Right lobe of liver (tissue), 6 donors: ENCODE measurements at regions not wholly inside any gene's neighbourhood (a gene's known extent, or its start where the extent isn't known, plus 50 kb on each side); places are given as distances from the start of the nearest gene placed in this dataset.

Source experiments
- ATAC-seq, 4 donors: fragments of 200-7000 bp; cut with Tn5 transposase; one replicate each; pipeline ENCODE4 v1.9.1; 2020; ENCODE audit warnings: mild to moderate bottlenecking in 4 of 4, moderate library complexity in 4 of 4
- DNase-seq, 3 donors: peaks; one replicate each; pipeline ENCODE4 v3.0.0-alpha.2; 2020
- H3K27ac ChIP-seq, 3 donors: fragments of 200-600 bp; one replicate each; pipeline ENCODE4 v1.8.0; 2022
- H3K27me3 ChIP-seq, 2 donors: fragments of 200-600 bp; one replicate each; pipeline ENCODE4 v1.8.0; 2022
- H3K36me3 ChIP-seq, 4 donors: fragments of 200-600 bp; sonication (generic) in 1 of 4; one replicate each; pipeline versions ENCODE4 v1.5.1 to v1.8.0; 2017 to 2022; ENCODE audit warnings: control low read depth in 1 of 4
- H3K4me1 ChIP-seq, 4 donors: fragments of 200-600 bp; sonication (generic) in 1 of 4; one replicate each; pipeline versions ENCODE4 v1.5.1 to v1.8.0; 2017 to 2022; ENCODE audit warnings: control low read depth in 1 of 4
- H3K4me3 ChIP-seq, 3 donors: fragments of 200-600 bp; one replicate each; pipeline ENCODE4 v1.8.0; 2022
- H3K9me3 ChIP-seq, 4 donors: fragments of 200-600 bp; sonication (generic) in 1 of 4; one replicate each; pipeline versions ENCODE4 v1.5.1 to v1.8.0; 2017 to 2022; ENCODE audit warnings: control low read depth in 1 of 4
- POLR2A ChIP-seq: fragments of 450-650 bp; IDR thresholded peaks from one replicate; pipeline ENCODE4 v1.6.1; 2017; ENCODE audit warnings: antibody characterized with exemption, mild to moderate bottlenecking
- intact Hi-C, 2 donors: fragments of 100-400 bp; cut with DNase I; formaldehyde crosslinking; loops; one replicate each; pipeline versions ENCODE4 v1.11.2 to v1.14.1; 2022
- small RNA-seq, 2 experiments: library from RNA; depleted of rRNA; stranded (forward); fragments of <200 nt; gene quantifications; one replicate each; pipeline ENCODE3, GENCODE V24; 2016
- TF ChIP-seq, protein P1 (sequence below), 4 donors: fragments of 200-600 bp in 3 of 4; fragments of 450-650 bp in 1 of 4; IDR thresholded peaks; one replicate each; pipeline versions ENCODE4 v1.5.1 to v1.8.0; 2016 to 2022; ENCODE audit warnings: antibody characterized with exemption in 4 of 4, mild to moderate bottlenecking in 2 of 4
- donor health status: DM: no; HTN: yes; CAD: no.
- donor health status: DM: no; HTN: no; CAD: no.
- donor health status: DM: no; HTN: no; CAD: no.
- donor health status: DM: no; HTN: yes; CAD: no.
- donor health status: DM: no; HTN: yes; CAD: no.

DNA sequence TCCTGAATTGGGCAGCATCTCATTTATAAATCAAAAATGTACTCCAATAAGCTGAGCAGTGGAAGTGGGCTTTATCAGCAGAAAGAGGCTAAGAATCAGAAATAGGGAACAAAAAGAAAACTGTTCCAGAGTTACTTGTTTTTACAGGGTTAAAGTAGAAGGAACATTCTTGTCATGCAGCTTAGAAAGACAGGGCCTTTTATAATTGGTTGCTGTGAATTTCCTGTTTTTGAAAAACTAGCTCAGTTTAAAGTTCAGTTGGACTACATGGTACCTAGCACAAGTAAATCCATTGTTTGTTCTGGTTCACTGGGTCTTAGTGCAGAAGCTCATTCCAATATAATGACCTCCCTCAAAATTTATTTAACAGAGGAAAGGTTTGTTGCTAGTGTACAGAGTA lies 200.8 kb downstream of the GRIA2 start:
- no peaks in the 10 kb centered on the region for H3K36me3 ChIP-seq
- no peak overlapping the region for H3K27ac ChIP-seq
- ATAC-seq = no peak
- H3K4me1 ChIP-seq = no peaks in the 10 kb centered on the region
- TF ChIP-seq POLR2A = no peak
- TF ChIP-seq, protein P1, sequence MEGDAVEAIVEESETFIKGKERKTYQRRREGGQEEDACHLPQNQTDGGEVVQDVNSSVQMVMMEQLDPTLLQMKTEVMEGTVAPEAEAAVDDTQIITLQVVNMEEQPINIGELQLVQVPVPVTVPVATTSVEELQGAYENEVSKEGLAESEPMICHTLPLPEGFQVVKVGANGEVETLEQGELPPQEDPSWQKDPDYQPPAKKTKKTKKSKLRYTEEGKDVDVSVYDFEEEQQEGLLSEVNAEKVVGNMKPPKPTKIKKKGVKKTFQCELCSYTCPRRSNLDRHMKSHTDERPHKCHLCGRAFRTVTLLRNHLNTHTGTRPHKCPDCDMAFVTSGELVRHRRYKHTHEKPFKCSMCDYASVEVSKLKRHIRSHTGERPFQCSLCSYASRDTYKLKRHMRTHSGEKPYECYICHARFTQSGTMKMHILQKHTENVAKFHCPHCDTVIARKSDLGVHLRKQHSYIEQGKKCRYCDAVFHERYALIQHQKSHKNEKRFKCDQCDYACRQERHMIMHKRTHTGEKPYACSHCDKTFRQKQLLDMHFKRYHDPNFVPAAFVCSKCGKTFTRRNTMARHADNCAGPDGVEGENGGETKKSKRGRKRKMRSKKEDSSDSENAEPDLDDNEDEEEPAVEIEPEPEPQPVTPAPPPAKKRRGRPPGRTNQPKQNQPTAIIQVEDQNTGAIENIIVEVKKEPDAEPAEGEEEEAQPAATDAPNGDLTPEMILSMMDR (IDR thresholded peaks at IDR 0.05) = no peak
- intact Hi-C loops = no loop called here
- H3K27me3 ChIP-seq = no peaks in the 10 kb centered on the region
- no peaks in the 10 kb centered on the region for H3K9me3 ChIP-seq
- no peak for DNase-seq
- no peak overlapping the region for H3K4me3 ChIP-seq

Small RNA genes in the stretch of these regions (small RNA-seq; reads per million reads assigned to genes)
- 0 reads per million in 2 experiments for gene RF00019
